Colonic mucosa (tissue), 4 donors: ENCODE measurements at regions not wholly inside any gene's neighbourhood (a gene's known extent, or its start where the extent isn't known, plus 50 kb on each side); places are given as distances from the start of the nearest gene placed in this dataset.

ENCODE experiments used
- DNase-seq: peaks from one replicate; pipeline ENCODE4 v3.0.0-alpha.2; 2020
- H3K27ac ChIP-seq: fragments of 200-600 bp; one replicate; pipeline ENCODE4 v1.8.0; 2021
- H3K27me3 ChIP-seq: fragments of 200-600 bp; one replicate; pipeline ENCODE4 v1.8.0; 2021
- H3K36me3 ChIP-seq: fragments of 200-600 bp; one replicate; pipeline ENCODE4 v1.8.0; 2021
- H3K4me1 ChIP-seq: fragments of 200-600 bp; one replicate; pipeline ENCODE4 v1.8.0; 2021; ENCODE audit warnings: mild to moderate bottlenecking
- H3K4me3 ChIP-seq: fragments of 200-600 bp; one replicate; pipeline ENCODE4 v1.8.0; 2021
- H3K9ac ChIP-seq, 2 donors: one replicate each; pipeline ENCODE4 v1.7.0; 2013; ENCODE audit warnings: control low read depth in 2 of 2, low read depth in 2 of 2, low read length in 2 of 2
- H3K9me3 ChIP-seq: fragments of 200-600 bp; one replicate; pipeline ENCODE4 v1.8.0; 2021
- CTCF ChIP-seq: fragments of 200-600 bp; IDR thresholded peaks from one replicate; pipeline ENCODE4 v1.8.0; 2022; ENCODE audit warnings: antibody characterized with exemption, mild to moderate bottlenecking
- intact Hi-C: fragments of 100-400 bp; cut with DNase I; formaldehyde crosslinking; loops from one replicate; pipeline ENCODE4 v1.14.1; 2022
- donor health status: healthy.
- donor health status: DM: no; HTN: no; CAD: no.
- donor health status: DM: no; HTN: no; CAD: no.

GRCh38 chr3:43214616-43215015 is 71.7 kb upstream of the SNRK start:
- Histone ChIP-seq H3K9me3 (no peaks in the 10 kb centered on the region), H3K4me1 (no peaks in the 10 kb centered on the region), H3K36me3 (no peaks in the 10 kb centered on the region), H3K27ac (no peak overlapping the region), H3K4me3 (no peak overlapping the region), H3K27me3 (no peaks in the 10 kb centered on the region), H3K9ac (no peak overlapping the region)
- intact Hi-C loops = no loop called here
- TF ChIP-seq CTCF = no peak
- no peak for DNase-seq

- DNase-seq = no peak
- no peak for TF ChIP-seq CTCF
- no peak overlapping the region for H3K4me3 ChIP-seq
- no peaks in the 10 kb centered on the region for H3K27me3 ChIP-seq
- H3K27ac ChIP-seq = no peak overlapping the region
- no peaks in the 10 kb centered on the region for H3K9me3 ChIP-seq
- no peaks in the 10 kb centered on the region for H3K4me1 ChIP-seq
- no peak overlapping the region for H3K9ac ChIP-seq
- H3K36me3 ChIP-seq = no peaks in the 10 kb centered on the region
- intact Hi-C loops = no loop called here
Measured at GRCh38 chr3:43213631-43214030, 72.7 kb upstream of the SNRK start.

GRCh38 chr3:43212914-43213611 is 73.3 kb upstream of the SNRK start:
- no peaks in the 10 kb centered on the region for H3K4me1 ChIP-seq
- H3K36me3 ChIP-seq = no peaks in the 10 kb centered on the region
- no peak for TF ChIP-seq CTCF
- H3K4me3 ChIP-seq = no peak overlapping the region
- no peak overlapping the region for H3K9ac ChIP-seq
- intact Hi-C loops = no loop called here
- no peaks in the 10 kb centered on the region for H3K9me3 ChIP-seq
- no peak for DNase-seq
- no peaks in the 10 kb centered on the region for H3K27me3 ChIP-seq
- H3K27ac ChIP-seq = no peak overlapping the region

- Histone ChIP-seq H3K36me3 (no peaks in the 10 kb centered on the region), H3K27me3 (no peaks in the 10 kb centered on the region), H3K4me1 (no peaks in the 10 kb centered on the region), H3K9me3 (no peaks in the 10 kb centered on the region), H3K27ac (no peak overlapping the region), H3K4me3 (no peak overlapping the region), H3K9ac (no peak overlapping the region)
- intact Hi-C loops = no loop called here
- no peak for TF ChIP-seq CTCF
- DNase-seq = no peak
Measured at GRCh38 chr3:43211681-43212080, 74.7 kb upstream of the SNRK start.

- no peak overlapping the region for H3K4me3 ChIP-seq
- no peaks in the 10 kb centered on the region for H3K36me3 ChIP-seq
- no peaks in the 10 kb centered on the region for H3K9me3 ChIP-seq
- no peaks in the 10 kb centered on the region for H3K27me3 ChIP-seq
- H3K9ac ChIP-seq = no peak overlapping the region
- intact Hi-C loops = no loop called here
- TF ChIP-seq CTCF = no peak
- no peaks in the 10 kb centered on the region for H3K4me1 ChIP-seq
- H3K27ac ChIP-seq = no peak overlapping the region
- DNase-seq = no peak
Measured at GRCh38 chr3:43210049-43211027, 76.0 kb upstream of the SNRK start.
